Activated CD4-positive, alpha-beta memory T cell treated with anti-CD3 and anti-CD28 coated beads, Interleukin-2, amount 10 ng/mL, durations not matched to agents 7 days and 5 days (primary cell): ENCODE measurements at regions not wholly inside any gene's neighbourhood (a gene's known extent, or its start where the extent isn't known, plus 50 kb on each side); places are given as distances from the start of the nearest gene placed in this dataset.

Experiments
- CTCF ChIA-PET: fragments of 350-600 bp; sonication (Branson Sonifier 250); formaldehyde crosslinking; loops from one replicate; lab custom pipeline; 2021; ENCODE audit warnings: antibody characterized with exemption, inconsistent platforms; lab: Charles Lee
- POLR2A ChIA-PET: fragments of 350-600 bp; sonication (Branson Sonifier 250); formaldehyde crosslinking; loops from one replicate; lab custom pipeline; 2021; ENCODE audit warnings: antibody characterized with exemption; lab: Charles Lee
- DNase-seq: peaks from one replicate; pipeline ENCODE4 v3.0.0-alpha.2; 2020
- H3K27ac Mint-ChIP-seq: one replicate; pipeline ENCODE4 v1.8.0; 2021; ENCODE audit warnings: mild to moderate bottlenecking, mixed read lengths
- H3K27me3 Mint-ChIP-seq: one replicate; pipeline ENCODE4 v1.8.0; 2021; ENCODE audit warnings: mixed read lengths
- H3K36me3 Mint-ChIP-seq: one replicate; pipeline ENCODE4 v1.8.0; 2021; ENCODE audit warnings: low read depth, mixed read lengths
- H3K4me1 Mint-ChIP-seq: one replicate; pipeline ENCODE4 v1.8.0; 2021; ENCODE audit warnings: mixed read lengths
- H3K4me3 Mint-ChIP-seq: one replicate; pipeline ENCODE4 v1.8.0; 2021; ENCODE audit warnings: mild to moderate bottlenecking, mixed read lengths
- H3K9me3 Mint-ChIP-seq: one replicate; pipeline ENCODE4 v1.8.0; 2021; ENCODE audit warnings: mixed read lengths

DNA sequence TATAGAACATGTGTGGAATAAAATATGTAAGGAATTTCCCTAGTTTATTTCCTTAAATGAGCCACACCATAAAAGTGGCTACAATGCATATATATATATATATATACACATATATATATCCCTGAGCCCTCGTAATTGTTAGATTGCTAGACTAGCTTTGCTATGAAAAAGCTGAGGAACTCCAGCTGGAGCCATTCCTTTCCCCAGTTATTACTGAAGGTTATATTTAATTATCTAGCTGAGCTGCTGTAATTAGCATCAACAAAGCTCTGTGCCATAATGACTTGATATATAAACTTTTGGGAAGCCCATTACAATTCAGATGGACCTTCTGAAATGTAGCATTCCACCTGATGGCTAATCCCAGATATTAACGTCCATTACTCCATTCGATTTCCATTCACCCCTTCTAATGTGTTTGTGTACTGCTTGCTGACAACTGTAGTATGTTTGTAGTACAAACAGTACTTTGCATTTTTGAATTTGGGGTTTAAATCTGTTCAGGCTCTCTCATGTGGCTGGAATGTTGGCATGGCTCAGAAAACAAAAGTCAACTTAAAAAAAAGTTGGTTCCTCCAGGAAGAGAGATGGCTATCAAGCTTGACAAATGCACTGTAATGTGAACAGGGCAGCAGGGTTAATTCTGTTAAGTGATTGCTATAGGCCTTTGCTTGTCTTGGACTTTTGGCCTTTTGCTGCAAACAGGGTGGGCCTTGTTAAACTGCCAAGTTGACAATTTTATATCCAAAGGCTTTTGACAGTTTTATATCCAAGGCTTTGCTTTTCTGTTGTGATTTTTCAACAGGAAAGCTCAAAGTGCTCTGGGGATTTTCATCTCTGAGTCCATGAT, 170.0 kb downstream of the LTN1 start:
- H3K27ac Mint-ChIP-seq: no peak overlapping the region
- no peak overlapping the region for H3K4me3 Mint-ChIP-seq
- no peaks in the 10 kb centered on the region for H3K9me3 Mint-ChIP-seq
- POLR2A ChIA-PET: interaction anchor here (1.1 to 1.2 kb wide), 2 partner anchors 14 to 29 kb away, joined by 3 read pairs; no protein-coding TSS in a partner anchor
- no peak for DNase-seq
- no peaks in the 10 kb centered on the region for H3K4me1 Mint-ChIP-seq
- no peaks in the 10 kb centered on the region for H3K27me3 Mint-ChIP-seq
- H3K36me3 Mint-ChIP-seq: peaks cover 25% of the 10 kb centered on the region
- CTCF ChIA-PET: no interaction called here

GRCh38 chr21:28822123-28822399, 170.6 kb downstream of the LTN1 start:
- Mint-ChIP-seq H3K36me3 (peaks cover 25% of the 10 kb centered on the region), H3K27me3 (no peaks in the 10 kb centered on the region), H3K27ac (no peak overlapping the region), H3K9me3 (no peaks in the 10 kb centered on the region), H3K4me1 (no peaks in the 10 kb centered on the region), H3K4me3 (no peak overlapping the region)
- POLR2A ChIA-PET: no interaction called here
- DNase-seq: no peak
- CTCF ChIA-PET: no interaction called here

GRCh38 chr21:28821276-28822122, 171.2 kb downstream of the LTN1 start:
- ChIA-PET POLR2A (no interaction called here), CTCF (no interaction called here)
- Mint-ChIP-seq H3K4me3 (no peak overlapping the region), H3K36me3 (peaks cover 25% of the 10 kb centered on the region), H3K27ac (no peak overlapping the region), H3K9me3 (no peaks in the 10 kb centered on the region), H3K27me3 (no peaks in the 10 kb centered on the region), H3K4me1 (no peaks in the 10 kb centered on the region)
- DNase-seq: no peak

DNA sequence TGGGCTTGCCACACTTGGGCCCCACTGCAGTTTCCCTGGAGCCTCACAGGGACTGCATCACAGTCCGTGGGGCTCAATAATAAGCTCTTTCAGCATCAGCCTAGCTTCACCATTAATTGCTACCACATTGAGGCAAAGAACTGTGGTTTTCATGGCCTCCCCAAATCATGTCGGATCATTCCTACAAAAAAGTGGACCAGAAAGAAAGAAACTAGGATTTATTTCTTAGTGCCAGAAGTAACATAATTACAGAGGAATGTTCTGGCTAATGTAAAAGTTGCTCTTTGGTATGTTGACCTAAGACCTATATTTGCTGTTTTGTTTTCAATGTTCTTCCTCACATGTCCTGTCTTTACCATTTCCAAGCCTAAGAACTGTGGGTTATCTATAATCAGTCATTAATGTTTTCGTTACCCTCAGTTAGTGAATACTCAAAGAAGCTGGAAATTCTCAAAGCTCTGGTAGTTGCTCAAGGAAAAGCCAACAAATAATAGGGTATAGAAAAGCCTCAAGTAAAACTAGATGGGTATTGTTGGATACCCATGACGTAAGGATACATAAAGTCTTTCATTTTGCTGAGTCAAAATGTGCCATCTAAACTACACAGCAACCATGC, 173.9 kb downstream of the LTN1 start:
- Mint-ChIP-seq H3K9me3 (no peaks in the 10 kb centered on the region), H3K27me3 (no peaks in the 10 kb centered on the region), H3K27ac (no peak overlapping the region), H3K4me3 (no peak overlapping the region), H3K36me3 (peaks cover 32% of the 10 kb centered on the region), H3K4me1 (no peaks in the 10 kb centered on the region)
- CTCF ChIA-PET: interaction anchor here (0.7 kb wide), 2 partner anchors 97 to 156 kb away, joined by 3 read pairs; no protein-coding TSS in a partner anchor
- DNase-seq: no peak
- POLR2A ChIA-PET: no interaction called here

DNA sequence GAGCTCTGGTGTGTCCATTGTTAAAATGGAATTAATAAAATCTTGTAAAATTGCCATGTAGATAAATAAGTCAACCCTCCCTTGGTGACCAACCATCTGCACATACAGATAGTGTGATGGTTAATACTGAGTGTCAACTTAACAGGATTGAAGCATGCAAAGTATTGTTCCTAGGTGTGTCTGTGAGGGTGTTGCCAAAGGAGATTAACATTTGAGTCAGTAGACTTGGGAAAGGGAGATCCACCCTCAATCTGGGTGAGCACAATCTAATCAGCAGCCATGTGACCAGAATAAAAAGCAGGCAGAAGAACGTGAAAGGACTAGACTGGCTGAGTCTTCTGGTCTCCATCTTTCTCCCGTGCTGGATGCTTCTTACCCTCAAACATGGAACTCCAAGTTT, 174.8 kb downstream of the LTN1 start:
- ChIA-PET CTCF (interaction anchor here (1.9 kb wide), 1 partner anchor 72 kb away, joined by 6 read pairs; no protein-coding TSS in a partner anchor), POLR2A (interaction anchor here (1.3 kb wide), 1 partner anchor 14 kb away, joined by 6 read pairs; no protein-coding TSS in a partner anchor)
- Mint-ChIP-seq H3K27me3 (no peaks in the 10 kb centered on the region), H3K9me3 (no peaks in the 10 kb centered on the region), H3K27ac (no peak overlapping the region), H3K4me3 (no peak overlapping the region), H3K4me1 (no peaks in the 10 kb centered on the region), H3K36me3 (peaks cover 39% of the 10 kb centered on the region)
- no peak for DNase-seq

DNA sequence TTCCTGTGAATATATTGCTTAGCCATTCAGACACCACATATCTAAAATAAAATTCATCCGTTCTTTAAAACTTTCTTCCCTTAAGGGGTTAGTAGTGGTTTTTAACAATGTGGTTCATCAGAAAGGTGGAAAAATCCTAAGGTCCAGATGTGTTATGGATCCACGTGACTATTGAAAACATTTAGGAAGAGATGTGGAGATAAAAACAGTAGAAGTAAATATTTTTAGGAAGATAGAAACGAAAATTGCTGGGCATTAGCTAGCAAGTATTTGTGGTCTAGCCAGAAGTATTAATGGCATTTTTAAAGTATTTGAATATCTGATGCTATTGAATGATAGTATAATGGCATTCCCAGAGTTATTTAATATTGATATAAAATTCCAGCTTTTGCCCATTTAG, 180.8 kb downstream of the LTN1 start:
- DNase-seq: no peak
- CTCF ChIA-PET: no interaction called here
- H3K4me1 Mint-ChIP-seq: no peaks in the 10 kb centered on the region
- POLR2A ChIA-PET: no interaction called here
- H3K4me3 Mint-ChIP-seq: no peak overlapping the region
- no peak overlapping the region for H3K27ac Mint-ChIP-seq
- H3K9me3 Mint-ChIP-seq: peaks cover 4% of the 10 kb centered on the region
- peaks cover 34% of the 10 kb centered on the region for H3K36me3 Mint-ChIP-seq
- H3K27me3 Mint-ChIP-seq: no peaks in the 10 kb centered on the region

DNA sequence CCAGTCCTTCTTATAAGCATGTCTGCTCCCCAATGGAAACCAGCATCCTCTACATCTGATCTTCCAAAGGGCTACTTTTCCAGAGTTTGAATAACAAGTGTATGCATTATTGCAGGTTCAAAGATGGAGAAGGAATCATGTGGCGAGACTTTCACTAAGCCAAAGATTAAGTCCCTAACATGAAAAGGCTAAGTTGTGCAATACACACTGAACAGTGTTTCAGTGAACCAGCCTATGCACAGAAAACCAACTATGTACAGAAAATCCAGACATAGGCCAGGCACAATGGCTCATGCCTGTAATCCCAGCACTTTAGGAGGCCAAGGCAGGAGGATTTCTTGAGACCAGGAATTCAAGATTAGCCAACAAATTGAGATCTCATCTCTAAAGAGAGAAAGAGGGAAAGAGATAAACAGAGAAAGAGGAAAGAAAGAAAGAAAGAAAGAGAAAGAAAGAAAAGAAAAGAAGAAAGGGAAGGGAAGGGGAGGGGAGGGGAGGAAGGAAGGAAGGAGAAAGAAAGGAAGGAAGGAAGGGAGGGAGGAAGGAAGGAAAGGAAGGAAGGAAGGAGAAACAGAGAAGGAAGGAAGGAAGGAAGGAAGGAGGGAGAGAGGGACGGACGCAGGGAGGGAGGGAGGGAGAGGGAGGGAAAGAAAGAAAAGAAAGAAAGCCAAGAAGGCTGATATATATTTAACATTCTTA, 181.7 kb downstream of the LTN1 start:
- Mint-ChIP-seq H3K36me3 (peaks cover 36% of the 10 kb centered on the region), H3K27me3 (no peaks in the 10 kb centered on the region), H3K4me3 (no peak overlapping the region), H3K9me3 (peaks cover 4% of the 10 kb centered on the region), H3K27ac (no peak overlapping the region), H3K4me1 (no peaks in the 10 kb centered on the region)
- no peak for DNase-seq
- POLR2A ChIA-PET: no interaction called here
- CTCF ChIA-PET: no interaction called here

- H3K27ac Mint-ChIP-seq: no peak overlapping the region
- no peak for DNase-seq
- H3K4me1 Mint-ChIP-seq: peaks cover 3% of the 10 kb centered on the region
- no peaks in the 10 kb centered on the region for H3K27me3 Mint-ChIP-seq
- peaks cover 16% of the 10 kb centered on the region for H3K36me3 Mint-ChIP-seq
- CTCF ChIA-PET: no interaction called here
- H3K9me3 Mint-ChIP-seq: peaks cover 4% of the 10 kb centered on the region
- POLR2A ChIA-PET: no interaction called here
- no peak overlapping the region for H3K4me3 Mint-ChIP-seq
Observed at GRCh38 chr21:28805885-28806284, 186.8 kb downstream of the LTN1 start.

- Mint-ChIP-seq H3K27ac (no peak overlapping the region), H3K9me3 (peaks cover 3% of the 10 kb centered on the region), H3K4me1 (peaks cover 3% of the 10 kb centered on the region), H3K4me3 (no peak overlapping the region), H3K36me3 (peaks cover 15% of the 10 kb centered on the region), H3K27me3 (no peaks in the 10 kb centered on the region)
- POLR2A ChIA-PET: interaction anchor here (1.4 kb wide), 1 partner anchor 12 kb away, joined by 4 read pairs; no protein-coding TSS in a partner anchor
- CTCF ChIA-PET: no interaction called here
- no peak for DNase-seq
Observed at GRCh38 chr21:28804089-28804670, 188.5 kb downstream of the LTN1 start.

DNA sequence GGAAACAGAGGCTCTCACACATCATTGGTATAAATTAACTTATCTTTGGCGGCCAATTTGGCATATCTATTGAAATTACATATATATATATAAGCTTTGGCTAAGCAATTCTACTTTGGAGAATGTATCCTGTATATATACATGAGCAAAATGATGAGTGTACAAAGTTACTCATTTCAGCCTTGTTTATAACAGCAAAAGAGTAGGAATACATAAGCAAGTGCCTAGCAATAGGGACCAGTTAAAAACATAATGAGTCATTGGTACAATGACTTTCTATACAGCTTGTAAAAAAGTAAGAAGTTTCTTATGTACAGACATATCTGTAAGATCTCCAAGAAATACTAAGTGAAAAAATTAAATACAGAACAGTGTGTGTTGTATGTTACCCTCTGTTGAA, 190.8 kb downstream of the LTN1 start:
- H3K4me1 Mint-ChIP-seq: peaks cover 3% of the 10 kb centered on the region
- H3K36me3 Mint-ChIP-seq: peaks cover 17% of the 10 kb centered on the region
- DNase-seq: no peak
- ChIA-PET CTCF (no interaction called here), POLR2A (no interaction called here)
- H3K27ac Mint-ChIP-seq: no peak overlapping the region
- no peak overlapping the region for H3K4me3 Mint-ChIP-seq
- no peaks in the 10 kb centered on the region for H3K27me3 Mint-ChIP-seq
- no peaks in the 10 kb centered on the region for H3K9me3 Mint-ChIP-seq

DNA sequence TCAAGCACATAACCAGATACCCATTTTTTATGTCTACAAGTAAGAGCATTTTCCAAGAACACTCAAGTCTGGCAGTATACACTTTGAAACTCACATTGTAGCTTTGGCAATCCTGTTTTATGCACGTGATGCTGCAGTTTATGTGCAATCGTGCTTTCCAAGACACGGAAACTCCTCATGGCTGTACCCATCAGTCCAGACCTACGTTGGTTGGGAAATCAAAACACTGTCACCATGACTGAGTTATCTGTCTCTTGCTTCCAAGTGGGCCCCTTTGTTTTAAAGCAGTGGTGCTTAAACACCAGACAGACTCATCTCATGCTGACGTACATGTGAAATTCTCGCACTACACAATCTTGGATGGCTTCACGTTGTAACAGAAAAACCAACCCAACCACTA, 192.8 kb downstream of the LTN1 start:
- ChIA-PET POLR2A (interaction anchor here (1.1 kb wide), 1 partner anchor 32 kb away, joined by 3 read pairs; no protein-coding TSS in a partner anchor), CTCF (interaction anchor here (1.9 kb wide), 1 partner anchor 55 kb away, joined by 7 read pairs; no protein-coding TSS in a partner anchor)
- no peaks in the 10 kb centered on the region for H3K9me3 Mint-ChIP-seq
- peaks cover 3% of the 10 kb centered on the region for H3K4me1 Mint-ChIP-seq
- H3K27ac Mint-ChIP-seq: no peak overlapping the region
- no peak overlapping the region for H3K4me3 Mint-ChIP-seq
- peaks cover 14% of the 10 kb centered on the region for H3K36me3 Mint-ChIP-seq
- no peak for DNase-seq
- H3K27me3 Mint-ChIP-seq: no peaks in the 10 kb centered on the region

DNA sequence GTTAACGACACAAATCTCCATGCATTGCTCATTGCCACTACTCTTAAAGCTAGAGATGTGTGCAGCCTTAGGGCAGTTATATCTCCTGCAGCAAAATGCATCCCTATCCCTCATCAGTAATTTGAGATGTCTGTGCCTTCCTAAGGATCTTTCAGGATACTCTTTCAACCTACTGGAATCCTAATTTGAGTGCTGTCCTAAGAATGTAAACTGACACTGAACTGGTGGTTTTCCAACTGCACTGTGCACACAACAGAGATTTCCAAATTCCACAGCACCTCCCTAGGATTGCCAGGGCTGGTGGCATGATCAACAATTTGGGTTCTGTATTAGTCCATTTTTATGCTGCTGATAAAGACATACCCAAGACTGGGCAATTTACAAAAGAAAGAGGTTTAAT, 193.9 kb downstream of the LTN1 start:
- CTCF ChIA-PET: interaction anchor here (0.7 kb wide), 1 partner anchor 53 kb away, joined by 3 read pairs; no protein-coding TSS in a partner anchor
- Mint-ChIP-seq H3K4me1 (peaks cover 3% of the 10 kb centered on the region), H3K27ac (no peak overlapping the region)

More for the DNA sequence above, 193.9 kb downstream of the LTN1 start:
- Mint-ChIP-seq H3K4me3 (no peak overlapping the region), H3K36me3 (peaks cover 14% of the 10 kb centered on the region), H3K9me3 (no peaks in the 10 kb centered on the region), H3K27me3 (no peaks in the 10 kb centered on the region)
- no peak for DNase-seq
- POLR2A ChIA-PET: no interaction called here
